HG02798 (cell line): ENCODE measurements at regions not wholly inside any gene's neighbourhood (a gene's known extent, or its start where the extent isn't known, plus 50 kb on each side); places are given as distances from the start of the nearest gene placed in this dataset.

Experiments used
- ATAC-seq: cut with Tn5 transposase; IDR thresholded peaks from one replicate; pipeline ENCODE4 v1.9.1; 2021; ENCODE audit warnings: mild to moderate bottlenecking; ENCODE audit not compliant: unreplicated experiment, poor library complexity

DNA sequence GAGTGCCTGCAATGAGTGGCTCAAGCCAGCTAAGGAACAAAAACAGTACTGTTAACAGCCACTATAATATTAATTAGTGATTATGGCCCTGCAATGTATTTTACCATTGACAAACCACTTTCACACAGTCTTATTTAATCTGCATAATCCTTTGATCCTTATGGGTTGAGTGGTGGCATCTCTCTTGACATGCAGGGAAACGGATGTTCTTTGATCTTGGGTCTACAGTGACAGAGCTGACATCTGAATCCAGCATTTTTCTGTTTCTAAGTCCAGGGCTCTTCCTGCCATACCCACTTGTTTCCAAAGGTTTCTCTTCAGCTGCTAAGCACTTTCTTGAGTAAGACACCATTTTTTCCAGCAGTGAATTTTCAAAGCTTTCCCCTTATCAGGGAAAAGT is 277.7 kb upstream of the ROPN1 start:
- no peak for ATAC-seq

DNA sequence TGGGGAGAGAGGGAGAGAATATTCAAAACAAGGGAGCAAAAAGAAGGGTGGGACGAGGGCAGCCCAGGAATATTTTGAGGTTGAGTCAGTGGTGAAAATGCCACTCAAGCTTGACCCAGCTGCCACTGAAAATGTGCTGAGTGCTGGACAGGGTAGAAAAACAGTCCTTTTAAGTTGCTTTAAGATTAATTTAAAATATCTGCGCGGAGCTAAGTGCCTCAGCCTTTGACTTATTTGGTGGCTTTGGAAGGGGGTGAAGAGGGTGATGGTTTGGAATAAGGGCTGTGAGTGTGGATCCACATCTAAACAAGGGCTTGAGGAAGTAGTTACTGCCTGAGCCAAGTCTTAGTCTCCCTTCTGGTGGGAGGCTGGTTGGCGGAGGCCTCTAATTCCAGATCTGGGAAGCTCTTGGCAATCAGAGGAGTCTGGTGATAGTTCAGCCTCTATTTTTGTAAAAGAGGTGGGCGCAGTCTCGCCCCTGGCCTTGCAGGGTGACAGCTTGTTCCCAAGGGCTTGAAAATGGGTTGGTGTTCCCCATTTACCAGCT is 280.8 kb upstream of the ROPN1 start:
- no peak for ATAC-seq

DNA sequence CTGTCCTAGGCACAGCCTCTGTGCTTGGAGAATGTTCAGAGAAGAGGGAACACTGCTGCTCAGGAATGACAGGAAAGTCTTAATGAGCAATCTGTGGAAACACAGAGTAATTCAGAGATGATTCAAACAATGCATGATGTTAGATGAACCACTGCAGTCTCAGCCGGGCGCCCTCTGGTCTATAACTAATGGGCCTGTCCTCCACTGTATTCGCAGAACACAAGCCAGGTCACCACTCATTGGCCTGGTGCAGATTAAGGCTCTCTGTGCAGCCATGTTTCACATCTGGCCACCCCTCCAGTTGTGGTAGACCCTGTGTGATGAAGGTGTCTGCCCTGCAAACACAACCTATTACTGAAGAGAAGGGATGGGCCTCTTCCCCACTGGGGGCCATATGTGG is 281.7 kb upstream of the ROPN1 start:
- no peak for ATAC-seq

DNA sequence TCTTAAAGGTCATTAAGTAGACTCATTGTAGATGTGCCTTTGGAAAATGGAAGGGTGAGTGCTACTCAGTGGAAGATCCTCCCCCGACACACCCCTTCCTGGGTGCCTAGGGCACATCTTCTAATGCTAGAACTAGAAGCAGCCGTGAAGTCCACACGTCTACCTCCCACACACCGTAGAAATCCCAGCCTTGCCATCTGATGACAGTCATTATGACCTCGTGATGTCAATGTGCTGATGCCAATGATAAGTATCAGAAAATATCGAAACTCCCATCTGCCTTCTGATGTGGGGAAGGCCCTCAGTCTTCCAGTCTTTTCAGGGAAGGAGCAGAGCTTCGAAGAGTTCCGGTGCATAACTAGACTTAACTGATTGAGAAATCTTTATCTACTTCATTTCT is 282.1 kb upstream of the ROPN1 start:
- ATAC-seq, result no peak

DNA sequence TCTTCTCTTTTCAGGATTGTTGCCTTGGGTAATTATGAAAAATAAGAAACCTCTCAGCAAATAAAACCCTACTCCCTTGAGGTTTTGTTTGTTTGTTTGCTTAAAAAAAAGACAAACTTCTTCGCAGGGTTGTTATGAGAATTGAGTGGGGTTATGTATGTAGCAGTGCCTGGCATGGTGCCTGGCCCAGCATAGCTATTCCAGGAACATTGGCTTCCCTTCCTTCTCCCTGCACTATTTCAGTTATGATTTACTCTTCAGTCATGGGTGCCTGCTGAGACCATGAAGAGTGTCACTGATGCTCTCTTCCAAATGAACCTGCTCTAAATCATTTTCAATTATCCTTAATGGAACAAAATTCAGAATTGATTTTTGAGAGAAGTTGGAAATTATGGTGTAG is 283.5 kb upstream of the ROPN1 start:
- no peak for ATAC-seq

DNA sequence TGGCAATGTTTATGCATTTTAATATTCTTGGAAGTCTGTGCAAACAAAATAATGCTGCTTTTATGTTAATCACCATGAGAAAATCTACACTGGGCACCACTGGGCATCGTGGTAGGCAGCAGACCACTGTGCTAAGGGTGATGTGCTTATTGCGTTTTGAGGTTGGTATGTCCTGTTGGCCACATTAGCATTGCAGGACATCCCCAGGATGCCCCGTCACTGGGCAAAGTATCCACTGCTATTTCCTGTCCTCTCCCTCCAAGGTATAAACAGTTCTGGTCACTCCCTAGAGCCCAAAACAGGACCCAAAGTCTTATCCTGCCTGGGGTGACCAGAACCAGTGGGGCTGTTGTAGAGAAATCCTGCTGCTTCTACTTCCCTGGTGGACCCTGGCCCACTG is 284.2 kb upstream of the ROPN1 start:
- ATAC-seq, result no peak

DNA sequence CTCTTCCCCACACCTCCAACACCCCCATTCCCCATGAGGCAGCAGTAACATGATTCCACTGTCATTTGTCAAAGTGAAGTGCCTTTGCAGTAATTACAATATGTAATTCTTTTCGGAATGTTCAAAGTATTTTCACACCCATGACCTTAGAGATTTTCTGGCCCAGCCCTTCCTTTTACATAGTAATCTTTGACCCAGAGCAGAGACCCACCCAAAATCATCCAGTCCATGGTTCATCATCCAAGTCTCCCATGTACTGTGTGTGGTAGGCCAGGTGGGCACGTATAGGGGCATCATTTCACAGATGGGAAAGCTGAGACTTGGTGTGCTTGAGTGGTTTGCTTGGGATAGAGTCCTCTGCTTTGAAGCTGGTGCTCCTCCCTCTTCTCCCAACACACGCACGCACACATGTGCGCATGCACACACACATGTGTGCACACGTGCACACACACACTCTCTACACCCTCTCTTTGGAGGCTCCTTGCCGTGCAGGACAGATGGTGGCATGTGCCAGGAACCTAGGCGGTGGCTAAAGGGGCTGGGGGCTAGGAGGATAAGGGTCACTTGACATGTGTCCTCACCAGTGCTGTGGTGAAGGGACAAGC is 284.7 kb upstream of the ROPN1 start:
- ATAC-seq, result no peak

DNA sequence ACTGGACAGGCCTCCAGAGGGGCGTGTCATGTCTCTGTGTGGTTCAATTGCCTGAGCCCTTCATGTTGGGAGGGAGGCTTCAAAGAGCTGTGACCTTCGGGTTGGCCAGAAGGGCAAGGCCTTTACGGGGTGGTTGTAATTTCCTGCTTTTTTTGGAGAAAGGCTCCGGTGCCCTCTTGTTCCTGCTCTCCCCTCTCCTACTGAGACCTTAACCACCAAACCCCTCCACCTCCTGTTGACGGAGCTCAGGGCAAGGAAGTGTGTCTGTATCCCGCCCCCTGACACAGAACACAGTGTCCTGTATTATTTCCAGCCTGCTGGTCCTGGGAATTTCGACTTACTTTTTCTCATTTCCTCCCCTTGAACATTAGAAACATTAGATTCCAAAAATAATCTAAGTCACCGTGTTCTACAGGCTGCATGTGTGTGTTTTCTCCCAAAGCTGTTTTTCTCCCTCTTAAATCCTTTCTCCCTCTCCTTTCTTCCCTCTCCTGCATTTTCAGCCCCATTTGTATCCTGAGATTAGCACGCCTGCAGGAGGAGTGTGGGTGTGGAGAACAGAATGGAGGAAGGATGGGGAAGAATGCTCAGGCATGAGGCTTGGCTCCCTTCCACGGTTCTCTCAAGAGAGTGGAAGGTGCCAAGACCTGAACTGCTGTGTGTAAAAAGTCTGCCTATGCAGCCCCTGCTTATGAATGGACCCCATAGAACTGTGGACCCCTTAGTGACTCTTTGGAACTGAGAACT is 285.4 kb upstream of the ROPN1 start:
- no peak for ATAC-seq

DNA sequence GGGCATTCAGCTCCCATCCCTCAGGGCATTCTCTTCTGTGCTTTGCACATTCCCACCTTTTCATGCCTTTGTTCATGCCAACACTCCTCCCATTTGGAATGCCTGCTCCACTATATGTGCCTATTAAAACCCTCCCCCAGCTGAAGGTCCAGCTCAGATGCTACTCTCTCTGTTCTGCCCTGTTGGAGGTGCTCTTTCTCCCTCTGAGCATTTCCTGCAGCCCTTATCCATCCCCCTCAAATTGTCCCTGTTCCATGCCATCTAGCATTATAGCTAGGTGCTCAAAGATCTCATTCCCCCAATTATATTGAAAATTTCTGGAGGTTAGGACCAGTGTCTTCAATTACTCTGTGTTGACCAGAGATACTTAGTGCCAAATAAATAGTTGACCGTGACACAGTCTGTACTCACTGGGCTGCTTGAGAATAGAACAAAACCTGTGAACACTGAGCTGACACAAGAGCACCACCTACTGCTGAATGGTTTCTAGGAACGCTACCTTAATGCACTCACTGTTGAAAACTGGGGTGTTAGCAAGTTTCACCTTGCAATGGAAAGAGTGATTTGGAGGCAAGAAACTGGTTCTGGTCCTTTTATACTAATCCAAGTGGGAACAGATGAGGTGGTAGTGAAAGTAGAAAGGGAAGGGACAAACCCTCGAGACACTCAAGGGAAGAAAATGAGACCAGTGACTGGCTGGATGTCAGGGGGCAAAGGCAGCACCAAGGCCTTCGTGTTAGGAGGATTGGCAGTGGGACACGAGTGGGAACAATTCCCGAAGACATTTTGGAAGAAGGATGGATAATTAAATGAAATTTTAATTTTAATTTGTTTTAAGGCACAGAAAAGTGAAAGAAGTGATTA is 289.8 kb upstream of the ROPN1 start:
- no peak for ATAC-seq

DNA sequence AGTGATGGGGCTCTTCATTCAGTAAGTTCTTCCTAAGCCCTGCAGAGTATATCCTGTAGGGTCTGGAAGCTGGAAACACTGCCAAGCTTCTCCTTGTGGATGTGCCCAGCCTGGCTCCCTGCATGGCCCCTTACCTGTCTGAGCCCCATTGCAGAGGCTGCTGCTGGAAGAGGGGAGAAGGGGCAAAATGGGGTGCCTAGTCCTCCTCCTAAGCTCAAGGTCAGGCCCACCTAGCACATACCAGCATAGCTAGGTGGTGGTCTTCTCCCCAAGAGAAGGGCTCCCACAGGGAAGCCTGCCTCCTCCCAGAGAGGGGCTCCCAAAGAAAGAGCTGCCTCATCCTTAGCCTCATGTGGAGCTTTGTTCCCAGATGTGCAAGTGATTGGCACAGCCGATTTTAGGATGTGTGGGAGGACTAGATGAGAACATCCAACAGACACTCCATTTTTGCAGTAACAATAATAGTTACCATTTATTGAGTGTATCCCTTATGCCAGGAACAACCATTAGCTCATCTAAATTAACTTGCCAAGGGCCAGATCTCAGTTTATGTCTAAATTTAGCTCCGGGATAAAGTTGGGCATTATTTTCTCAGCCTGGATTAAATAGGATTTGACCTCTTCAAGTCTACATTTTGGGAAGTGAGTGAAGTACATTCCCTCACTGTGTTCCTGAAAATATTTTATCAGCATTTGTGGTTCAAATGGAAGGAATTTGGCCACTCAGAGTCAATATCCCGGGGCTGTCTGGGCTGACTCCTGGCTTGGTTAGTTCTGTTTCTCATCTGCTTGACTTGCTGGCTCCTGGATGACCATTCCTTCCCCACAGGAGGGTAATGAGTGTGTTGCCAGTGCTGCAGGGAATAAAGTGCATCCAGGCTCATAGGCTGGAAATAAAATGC is 291.1 kb upstream of the ROPN1 start:
- ATAC-seq, result no peak

DNA sequence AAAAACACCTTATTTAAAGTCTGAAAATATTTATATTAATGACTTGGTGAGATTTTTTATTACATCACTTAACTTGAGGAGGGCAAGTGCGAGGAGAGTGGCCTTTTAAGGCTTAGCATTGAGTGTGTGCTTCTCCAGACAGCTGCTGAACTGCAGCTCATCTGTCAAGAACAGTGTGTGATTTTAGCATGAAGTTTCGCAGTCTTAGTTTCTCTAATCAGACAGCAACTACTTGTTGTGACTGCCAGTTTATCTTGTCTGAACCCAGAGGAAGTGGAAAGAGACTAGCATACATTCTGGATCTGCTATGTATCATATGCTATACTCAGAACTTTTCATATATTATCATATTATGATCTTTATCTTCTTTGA is 291.7 kb upstream of the ROPN1 start:
- no peak for ATAC-seq

DNA sequence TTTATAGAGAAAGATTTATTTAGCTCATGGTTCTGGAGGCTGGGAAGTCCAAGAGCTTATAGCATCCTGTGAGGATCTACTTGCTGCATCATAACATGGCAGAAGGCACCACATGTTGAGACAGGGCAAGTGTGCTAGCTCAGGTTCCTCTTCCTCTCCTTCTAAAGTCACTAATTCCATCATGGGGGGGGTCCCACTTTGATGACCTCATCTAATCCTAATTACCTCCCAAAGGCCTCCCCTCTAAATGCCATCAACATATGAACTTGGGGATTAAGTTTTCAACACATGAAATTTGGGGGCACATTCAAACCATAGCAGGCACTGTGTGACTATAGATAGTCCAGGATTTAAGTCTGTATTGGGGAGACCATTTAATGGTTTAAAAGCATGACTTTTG is 297.1 kb upstream of the ROPN1 start:
- ATAC-seq, result no peak

DNA sequence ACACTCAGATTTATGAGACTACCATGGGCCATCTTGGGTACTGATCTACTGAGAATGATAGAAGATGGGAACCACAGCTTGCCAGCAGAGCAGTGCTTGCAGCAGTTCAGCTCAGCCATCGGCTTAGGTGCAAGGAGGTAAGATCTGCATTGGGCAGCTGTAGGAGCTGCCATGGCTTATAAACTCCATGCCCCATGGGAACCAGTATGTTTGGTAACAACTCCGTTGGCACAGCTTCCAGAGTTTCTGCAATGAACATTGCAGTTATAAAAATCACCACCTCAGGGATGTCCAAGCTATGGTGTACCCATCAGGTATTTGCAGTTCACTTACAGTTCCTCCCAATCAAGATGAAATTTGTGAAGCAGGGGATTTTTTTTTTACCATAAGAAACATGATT is 299.1 kb upstream of the ROPN1 start:
- ATAC-seq, result no peak

DNA sequence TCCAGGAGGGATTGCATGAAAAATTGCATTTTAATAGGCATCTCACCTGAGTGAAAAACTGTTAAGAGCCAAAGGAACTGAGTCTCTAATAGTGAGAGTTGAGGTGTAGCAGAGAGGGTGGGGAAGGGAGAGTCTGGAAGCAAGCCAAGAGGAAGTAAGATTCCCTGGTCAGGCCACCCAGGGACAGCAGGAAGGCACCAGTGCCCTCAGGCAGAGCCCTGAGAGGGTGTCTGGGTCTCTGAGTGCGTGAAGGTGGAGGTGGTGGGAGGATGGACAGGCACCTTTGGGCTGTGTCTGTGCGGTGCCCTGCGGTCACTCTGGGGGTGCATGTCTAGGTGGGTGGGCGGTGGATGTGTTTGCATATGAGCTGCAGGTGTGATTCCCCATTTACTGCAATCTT is 300.4 kb upstream of the ROPN1 start:
- ATAC-seq, result no peak

DNA sequence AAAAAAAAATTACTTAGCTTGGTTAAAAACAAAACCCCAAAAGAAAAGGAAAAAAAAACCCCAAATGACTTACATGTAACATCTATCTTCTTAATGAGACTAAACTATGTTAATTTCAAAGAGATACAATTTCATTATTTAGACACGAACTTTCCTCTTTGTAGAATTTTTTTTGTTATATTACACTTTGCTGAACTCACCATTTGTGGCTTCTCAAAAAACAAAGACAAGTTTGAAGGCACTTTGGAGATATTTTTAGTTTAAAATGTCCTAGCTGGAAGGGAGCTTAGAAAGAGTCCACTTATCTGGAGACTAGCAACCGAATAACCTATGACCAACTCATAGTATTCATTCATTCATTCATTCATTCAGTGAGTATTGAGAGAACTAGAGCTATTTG is 301.7 kb upstream of the ROPN1 start:
- no peak for ATAC-seq

DNA sequence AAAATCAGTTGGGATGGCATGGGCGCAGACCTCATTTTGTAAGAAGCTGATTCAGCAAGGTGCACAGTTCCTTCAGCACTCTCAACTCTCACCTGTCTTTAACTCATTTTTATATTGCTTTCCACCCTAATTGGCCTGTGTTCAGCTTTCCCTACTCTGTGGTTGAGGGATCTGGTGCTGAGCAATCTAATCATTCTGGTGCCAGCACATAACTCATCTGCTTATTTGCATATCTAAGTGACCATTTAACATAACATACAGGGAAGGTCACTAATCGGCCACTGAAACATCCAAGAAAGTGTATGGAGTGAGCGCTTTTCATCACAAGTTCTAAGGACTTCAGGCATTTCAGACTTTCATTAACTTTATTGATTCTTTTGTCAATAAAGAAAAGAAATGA is 303.4 kb upstream of the ROPN1 start:
- no peak for ATAC-seq

DNA sequence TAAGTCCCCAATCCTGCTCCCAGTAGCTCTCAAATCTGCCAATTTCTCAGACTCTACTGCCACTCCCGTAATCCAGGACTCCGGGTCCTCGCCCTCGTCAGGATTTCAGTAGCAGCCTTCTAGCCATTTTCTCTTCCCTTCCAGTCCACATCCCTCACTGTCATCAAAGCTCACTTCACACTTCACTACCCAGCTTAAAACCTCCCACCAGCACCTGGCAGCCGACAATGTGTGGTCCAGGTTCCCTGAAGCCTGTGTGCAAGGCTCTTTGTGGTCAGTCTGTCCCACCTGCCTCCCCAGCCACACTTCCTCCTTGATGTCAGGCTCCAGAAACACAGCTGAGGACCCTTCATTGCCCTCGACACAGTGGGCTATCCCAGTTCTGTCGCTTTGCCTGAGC is 304.5 kb upstream of the ROPN1 start:
- ATAC-seq, result no peak

DNA sequence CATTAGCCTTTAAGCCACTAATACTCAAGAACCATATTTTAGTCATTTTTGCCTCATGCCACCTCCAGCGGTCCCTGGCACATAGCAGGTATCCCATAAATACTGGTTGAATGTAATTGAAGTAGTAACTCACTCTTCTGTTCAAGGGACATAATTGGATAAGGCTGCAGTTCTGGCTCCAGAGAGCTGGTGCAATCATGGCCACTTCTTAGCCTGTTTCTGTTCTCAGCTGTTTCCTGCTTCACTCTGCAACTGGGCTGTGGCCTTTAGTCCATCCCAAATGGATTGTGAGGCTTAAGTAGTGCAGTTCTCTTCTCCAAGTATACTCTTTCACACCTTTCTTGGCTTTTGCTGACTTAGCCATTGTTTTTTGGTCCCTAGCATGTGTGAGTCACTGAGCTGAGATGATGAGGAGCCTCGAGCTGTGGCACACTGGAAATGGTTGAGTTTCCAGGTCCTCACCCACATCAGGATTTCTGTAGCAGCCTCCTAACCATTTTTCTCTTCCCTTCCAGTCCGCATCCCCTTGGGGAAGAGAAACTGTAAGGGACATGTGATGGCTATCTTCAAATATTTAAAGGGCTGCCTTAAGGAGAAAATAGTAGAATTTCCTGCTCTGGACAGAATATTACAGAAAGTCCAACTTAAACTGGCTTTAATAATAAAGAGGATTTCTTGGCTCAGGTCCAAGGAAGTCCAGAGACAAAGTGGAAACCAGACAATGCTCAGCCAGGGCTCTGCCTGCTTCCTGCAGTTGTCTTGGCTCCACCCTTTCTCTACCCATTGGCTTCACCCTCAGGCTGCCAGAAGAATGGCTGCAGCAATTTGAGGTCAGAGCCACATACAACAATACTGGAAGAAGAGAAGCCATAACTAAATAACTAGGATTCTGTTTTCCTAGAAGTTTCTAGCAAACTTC is 305.4 kb upstream of the ROPN1 start:
- no peak for ATAC-seq

DNA sequence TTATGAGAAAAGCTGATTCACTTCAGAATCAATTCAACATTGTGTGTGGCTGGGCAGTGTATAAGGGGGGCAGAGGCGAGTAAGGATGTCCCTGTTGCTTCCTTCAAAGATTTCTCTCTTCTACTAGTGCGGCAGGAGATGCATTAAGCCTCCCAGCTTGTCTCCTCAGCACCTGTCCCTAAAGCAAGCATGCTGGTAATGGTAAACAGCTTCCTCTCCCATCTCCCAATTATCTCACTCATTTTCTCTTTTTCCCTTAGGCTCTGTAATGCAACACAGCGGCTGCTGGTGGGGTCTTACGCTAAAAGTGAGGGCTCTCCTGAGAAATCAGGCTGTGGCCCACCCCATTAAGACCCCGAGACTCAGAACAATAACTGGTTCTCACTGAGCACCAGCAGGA is 306.4 kb upstream of the ROPN1 start:
- ATAC-seq, result no peak
